ENCODE measurements at regions not wholly inside any gene's neighbourhood (a gene's known extent, or its start where the extent isn't known, plus 50 kb on each side); places are given as distances from the start of the nearest gene placed in this dataset.

DNA sequence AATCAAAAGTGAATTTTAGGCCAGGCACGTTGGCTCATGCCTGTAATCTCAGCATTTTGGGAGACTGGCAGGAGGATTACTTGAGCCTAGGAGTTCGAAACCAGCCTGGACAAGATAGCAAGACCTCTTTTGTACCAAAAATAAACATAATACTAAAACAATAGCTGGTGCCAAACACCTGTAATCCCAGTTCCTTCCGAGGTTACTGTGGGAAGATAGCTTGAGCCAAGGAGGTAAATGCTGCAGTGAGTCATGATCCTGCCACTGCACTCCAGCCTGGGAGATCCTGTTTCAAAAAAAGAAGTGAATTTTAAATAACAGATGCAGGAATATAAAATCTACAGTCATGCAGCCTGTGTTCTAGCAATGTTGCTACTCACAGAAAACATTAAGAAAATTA lies 488.3 kb downstream of the PPARGC1A start:
- no peak overlapping the region for H3K4me3 ChIP-seq (ENCODE audit: low read depth, low read length)
- no peak for DNase-seq (ENCODE audit: low read depth)
- TF ChIP-seq CTCF (conservative IDR thresholded peaks at IDR 0.05; ENCODE audit: low read depth, low read length), result no peak

GRCh38 chr4:23392860-23393458 lies 496.9 kb downstream of the PPARGC1A start:
- DNase-seq (ENCODE audit: low read depth), result no peak
- no peak overlapping the region for H3K4me3 ChIP-seq (ENCODE audit: low read depth, low read length)
- no peak for TF ChIP-seq CTCF (conservative IDR thresholded peaks at IDR 0.05; ENCODE audit: low read depth, low read length)

DNA sequence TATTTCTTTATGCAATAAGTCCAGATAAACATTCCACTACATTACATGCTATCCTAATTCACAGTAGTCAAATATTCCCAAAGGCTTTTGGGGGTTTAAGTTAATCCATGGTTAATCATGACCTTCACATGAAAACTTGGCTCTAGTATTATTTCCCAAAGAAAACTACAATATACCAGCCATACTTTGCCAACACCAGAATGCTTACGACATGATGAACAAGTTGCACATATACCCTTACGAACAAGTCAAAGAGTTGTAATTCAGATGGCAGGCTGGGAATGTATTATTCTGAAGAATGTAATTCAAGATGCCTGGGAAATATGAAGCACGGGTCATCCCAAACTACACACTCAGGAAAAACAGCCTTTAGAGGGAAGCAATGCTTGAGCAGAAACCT lies 499.6 kb downstream of the PPARGC1A start:
- DNase-seq (ENCODE audit: low read depth), result no peak
- no peak overlapping the region for H3K4me3 ChIP-seq (ENCODE audit: low read depth, low read length)
- TF ChIP-seq CTCF (conservative IDR thresholded peaks at IDR 0.05; ENCODE audit: low read depth, low read length), result no peak

DNA sequence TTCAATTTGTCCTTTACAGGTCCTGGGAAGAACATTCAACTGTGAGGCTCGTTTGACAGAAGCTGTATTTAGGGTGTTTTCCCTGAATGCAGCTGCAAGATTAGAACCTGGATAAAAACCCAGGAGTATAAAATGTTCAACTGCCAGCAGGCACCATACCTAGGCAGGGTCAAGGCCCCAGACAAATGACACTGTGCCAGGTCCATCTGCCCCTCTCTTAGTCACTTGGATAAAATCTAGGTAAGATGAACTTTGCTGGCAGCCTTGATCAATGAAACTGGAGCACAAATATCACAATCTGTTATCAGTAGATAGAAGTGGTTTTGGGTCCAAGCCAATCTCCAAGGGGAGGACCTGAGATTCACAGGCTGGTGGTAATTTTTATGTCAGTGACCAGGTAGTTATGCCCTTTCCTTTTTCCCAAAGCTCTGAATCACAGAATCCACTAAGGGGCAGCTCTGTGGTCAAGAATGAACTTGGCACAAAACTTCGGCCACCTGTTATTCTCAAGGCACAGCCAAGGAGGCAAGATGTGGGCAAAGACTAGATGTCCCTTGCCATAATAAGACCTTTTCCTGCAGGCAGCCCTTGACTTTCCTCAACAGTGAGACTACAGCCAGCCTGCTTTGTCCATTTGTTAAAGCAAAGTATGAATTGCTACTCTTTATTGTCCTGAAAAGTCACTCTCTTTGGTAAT lies 501.0 kb downstream of the PPARGC1A start:
- H3K4me3 ChIP-seq (ENCODE audit: low read depth, low read length), result no peak overlapping the region
- no peak for TF ChIP-seq CTCF (conservative IDR thresholded peaks at IDR 0.05; ENCODE audit: low read depth, low read length)

GRCh38 chr4:23388255-23388654 lies 501.6 kb downstream of the PPARGC1A start:
- no peak for DNase-seq (ENCODE audit: low read depth)
- no peak for TF ChIP-seq CTCF (conservative IDR thresholded peaks at IDR 0.05; ENCODE audit: low read depth, low read length)

More for the DNA sequence above, 501.0 kb downstream of the PPARGC1A start:
- no peak for DNase-seq (ENCODE audit: low read depth)

GRCh38 chr4:23384741-23385140 lies 505.1 kb downstream of the PPARGC1A start:
- DNase-seq (ENCODE audit: low read depth), result peak; percentile 21
- no peak for TF ChIP-seq CTCF (conservative IDR thresholded peaks at IDR 0.05; ENCODE audit: low read depth, low read length)
- H3K4me3 ChIP-seq (ENCODE audit: low read depth, low read length), result no peak overlapping the region

More at GRCh38 chr4:23388255-23388654, 501.6 kb downstream of the PPARGC1A start:
- no peak overlapping the region for H3K4me3 ChIP-seq (ENCODE audit: low read depth, low read length)

- no peak overlapping the region for H3K4me3 ChIP-seq (ENCODE audit: low read depth, low read length)
- peak; percentile 13 for DNase-seq (ENCODE audit: low read depth)
- no peak for TF ChIP-seq CTCF (conservative IDR thresholded peaks at IDR 0.05; ENCODE audit: low read depth, low read length)
Observed at GRCh38 chr4:23382879-23383278, 507.0 kb downstream of the PPARGC1A start.
